Stomach (tissue), 4 donors: ENCODE measurements at regions not wholly inside any gene's neighbourhood (a gene's known extent, or its start where the extent isn't known, plus 50 kb on each side); places are given as distances from the start of the nearest gene placed in this dataset.

Experiments
- CTCF ChIP-seq, 7 experiments: fragments of 450-650 bp in 4 of 7; fragments of 200-600 bp in 3 of 7; sonication (generic) in 3 of 7; IDR thresholded peaks; one replicate each; pipeline ENCODE4 v1.5.1; 2016 to 2019; ENCODE audit warnings: antibody characterized with exemption in 7 of 7, control low read depth in 2 of 7, mild to moderate bottlenecking in 1 of 7
- EP300 ChIP-seq: sonication (generic); formaldehyde crosslinking; IDR thresholded peaks from one replicate; pipeline ENCODE4 v1.6.1; 2017; ENCODE audit warnings: antibody characterized with exemption
- POLR2A ChIP-seq, 4 donors: fragments of 450-650 bp; IDR thresholded peaks; one replicate each; pipeline ENCODE4 v1.6.1; 2016; ENCODE audit warnings: antibody characterized with exemption in 4 of 4, control low read depth in 2 of 4, mild to moderate bottlenecking in 1 of 4, moderate library complexity in 1 of 4

GRCh38 chr2:225184948-225185347 is 142.7 kb upstream of the DOCK10 start:
- TF ChIP-seq CTCF (IDR thresholded peaks at IDR 0.05) (no peak), EP300 (no peak), POLR2A (IDR thresholded peaks at IDR 0.05) (no peak)
